Retinal pigment epithelial cell (primary cell): ENCODE measurements at regions not wholly inside any gene's neighbourhood (a gene's known extent, or its start where the extent isn't known, plus 50 kb on each side); places are given as distances from the start of the nearest gene placed in this dataset.

ENCODE experiments used
- DNase-seq: peaks from one replicate; pipeline ENCODE4 v3.0.0-alpha.2; 2010; ENCODE audit warnings: low read depth
- H3K4me3 ChIP-seq: 2 replicates; pipeline ENCODE4 v1.5.1; 2011; ENCODE audit warnings: mild to moderate bottlenecking, low read length, control low read depth, moderate library complexity
- CTCF ChIP-seq: conservative IDR thresholded peaks from 2 replicates; pipeline ENCODE4 v1.5.1; 2011; ENCODE audit warnings: low read depth, low read length, control low read depth, inconsistent platforms

GRCh38 chr2:106706283-106706682 is 179.7 kb downstream of the ST6GAL2 start:
- DNase-seq = no peak
- H3K4me3 ChIP-seq = no peak overlapping the region
- TF ChIP-seq CTCF = no peak

GRCh38 chr2:106708209-106708608 is 177.8 kb downstream of the ST6GAL2 start:
- H3K4me3 ChIP-seq = no peak overlapping the region
- TF ChIP-seq CTCF = no peak
- no peak for DNase-seq

GRCh38 chr2:106709229-106709628 is 176.7 kb downstream of the ST6GAL2 start:
- DNase-seq = no peak
- H3K4me3 ChIP-seq = no peak overlapping the region
- TF ChIP-seq CTCF = no peak

- H3K4me3 ChIP-seq = no peak overlapping the region
- no peak for TF ChIP-seq CTCF
- DNase-seq = no peak
Measured at GRCh38 chr2:106719222-106719621, 166.7 kb downstream of the ST6GAL2 start.

GRCh38 chr2:106720026-106720425 is 165.9 kb downstream of the ST6GAL2 start:
- TF ChIP-seq CTCF = no peak
- no peak overlapping the region for H3K4me3 ChIP-seq
- DNase-seq = no peak

- no peak for TF ChIP-seq CTCF
- no peak for DNase-seq
- no peak overlapping the region for H3K4me3 ChIP-seq
Measured at GRCh38 chr2:106724301-106724794, 161.6 kb downstream of the ST6GAL2 start.

GRCh38 chr2:106734165-106734564 is 151.8 kb downstream of the ST6GAL2 start:
- no peak for TF ChIP-seq CTCF
- no peak overlapping the region for H3K4me3 ChIP-seq
- no peak for DNase-seq
